ENCODE measurements at regions not wholly inside any gene's neighbourhood (a gene's known extent, or its start where the extent isn't known, plus 50 kb on each side); places are given as distances from the start of the nearest gene placed in this dataset.

GRCh38 chr5:72600391-72600981 is 93.3 kb upstream of the ZNF366 start:
- TF ChIP-seq CTCF (conservative IDR thresholded peaks at IDR 0.05; ENCODE audit: low read depth in 2 of 2) (no peak), EZH2 (IDR thresholded peaks at IDR 0.05; ENCODE audit: low read depth, unreplicated experiment) (no peak), REST (IDR thresholded peaks at IDR 0.05; ENCODE audit: unreplicated experiment) (no peak), ETS1 (IDR thresholded peaks at IDR 0.05) (no peak), CREB1 (CRISPR knock-in tag; IDR thresholded peaks at IDR 0.05; ENCODE audit: low read depth) (no peak)
